ENCODE measurements at regions not wholly inside any gene's neighbourhood (a gene's known extent, or its start where the extent isn't known, plus 50 kb on each side); places are given as distances from the start of the nearest gene placed in this dataset.

DNA sequence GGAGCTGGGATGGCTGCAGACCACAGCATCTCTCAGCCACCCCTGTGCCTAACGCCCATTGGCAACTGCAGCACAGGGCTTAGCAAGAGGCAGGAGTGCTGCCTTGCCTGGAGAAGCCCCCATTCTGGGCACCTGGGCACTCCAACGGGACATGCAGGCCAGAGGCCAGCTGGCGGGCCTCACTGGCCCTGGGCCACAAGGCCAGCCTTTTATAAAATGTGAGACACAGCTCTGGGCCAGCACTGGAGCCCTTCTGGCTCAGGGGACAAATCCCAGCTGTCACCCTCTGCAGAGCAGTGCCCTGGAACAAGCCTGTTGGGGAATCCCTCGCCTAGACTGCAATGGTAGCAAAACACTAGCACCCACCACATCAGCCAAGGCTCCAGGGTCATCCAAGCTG, 171.8 kb downstream of the WSCD1 start:
- no peak for FAIRE-seq
- Histone ChIP-seq H3K79me2 (ENCODE audit: control insufficient read depth, insufficient read depth, low read length) (no peaks in the 10 kb centered on the region), H3K36me3 (ENCODE audit: control insufficient read depth in 2 of 2, insufficient read depth in 2 of 2, low read length in 1 of 2) (no peaks in the 10 kb centered on the region), H3K27me3 (replicated peaks in 1 of 2; ENCODE audit: control insufficient read depth in 2 of 2, insufficient read depth in 2 of 2, low read length in 1 of 2) (no peaks in the 10 kb centered on the region; a peak in 1 of 4 replicates), H3K4me3 (no peak overlapping the region), H3K9me3 (replicated peaks; ENCODE audit: control insufficient read depth, insufficient read depth, low read length) (no peaks in the 10 kb centered on the region), H3K9ac (ENCODE audit: control insufficient read depth, insufficient read depth, low read length) (no peak overlapping the region), H3K27ac (ENCODE audit: control insufficient read depth, insufficient read depth) (no peak overlapping the region), H3K4me2 (ENCODE audit: control insufficient read depth, insufficient read depth) (no peak overlapping the region), H3K4me1 (ENCODE audit: control insufficient read depth, insufficient read depth, low read length) (no peaks in the 10 kb centered on the region), H2AFZ (ENCODE audit: control insufficient read depth, low read depth, low read length) (no peak overlapping the region), H4K20me1 (ENCODE audit: control insufficient read depth, insufficient read depth) (no peaks in the 10 kb centered on the region)
- DNase-seq (ENCODE audit: low read depth, low spot score), result no peak
- in situ Hi-C loops (cut with MboI) (no loop called here), intact Hi-C loops (cut with micrococcal nuclease; ENCODE audit: unreplicated experiment) (no loop called here)
- ChIA-PET POLR2A (no interaction called here), CTCF (no interaction called here), RAD21 (ENCODE audit: unreplicated experiment) (no interaction called here), SMC1A (ENCODE audit: uncharacterized antibody, unreplicated experiment) (no interaction called here)
- no TSS peak for BruUV-seq (replicated peaks)
- WGBS (ENCODE audit: insufficient coverage, insufficient replicate concordance, low lambda C conversion rate, missing lambda C conversion rate), result 0% methylated on average over 4 of the region's 4 CpGs
- TF ChIP-seq ZNF217 (IDR thresholded peaks at IDR 0.05) (no peak), SIN3A (IDR thresholded peaks at IDR 0.05; ENCODE audit: low read depth, low read length) (no peak), ASH2L (IDR thresholded peaks at IDR 0.05; ENCODE audit: borderline replicate concordance, low read depth) (no peak), CHD2 (IDR thresholded peaks at IDR 0.05; ENCODE audit: borderline replicate concordance, low read depth, low read length) (no peak), PAX5 (IDR thresholded peaks at IDR 0.05; ENCODE audit: borderline replicate concordance, low read depth, low read length) (no peak), HDGF (IDR thresholded peaks at IDR 0.05) (no peak), MYB (IDR thresholded peaks at IDR 0.05; ENCODE audit: borderline replicate concordance, low read depth, low read length) (no peak), NRF1 (conservative IDR thresholded peaks at IDR 0.05; ENCODE audit: low read depth, low read length) (no peak), MTA3 (IDR thresholded peaks at IDR 0.05; ENCODE audit: borderline replicate concordance, low read length) (no peak), BMI1 (IDR thresholded peaks at IDR 0.05; ENCODE audit: borderline replicate concordance) (no peak)
- TF ChIP-seq, protein P1, sequence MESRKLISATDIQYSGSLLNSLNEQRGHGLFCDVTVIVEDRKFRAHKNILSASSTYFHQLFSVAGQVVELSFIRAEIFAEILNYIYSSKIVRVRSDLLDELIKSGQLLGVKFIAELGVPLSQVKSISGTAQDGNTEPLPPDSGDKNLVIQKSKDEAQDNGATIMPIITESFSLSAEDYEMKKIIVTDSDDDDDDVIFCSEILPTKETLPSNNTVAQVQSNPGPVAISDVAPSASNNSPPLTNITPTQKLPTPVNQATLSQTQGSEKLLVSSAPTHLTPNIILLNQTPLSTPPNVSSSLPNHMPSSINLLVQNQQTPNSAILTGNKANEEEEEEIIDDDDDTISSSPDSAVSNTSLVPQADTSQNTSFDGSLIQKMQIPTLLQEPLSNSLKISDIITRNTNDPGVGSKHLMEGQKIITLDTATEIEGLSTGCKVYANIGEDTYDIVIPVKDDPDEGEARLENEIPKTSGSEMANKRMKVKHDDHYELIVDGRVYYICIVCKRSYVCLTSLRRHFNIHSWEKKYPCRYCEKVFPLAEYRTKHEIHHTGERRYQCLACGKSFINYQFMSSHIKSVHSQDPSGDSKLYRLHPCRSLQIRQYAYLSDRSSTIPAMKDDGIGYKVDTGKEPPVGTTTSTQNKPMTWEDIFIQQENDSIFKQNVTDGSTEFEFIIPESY (IDR thresholded peaks at IDR 0.05), result no peak
- TF ChIP-seq, protein P2, sequence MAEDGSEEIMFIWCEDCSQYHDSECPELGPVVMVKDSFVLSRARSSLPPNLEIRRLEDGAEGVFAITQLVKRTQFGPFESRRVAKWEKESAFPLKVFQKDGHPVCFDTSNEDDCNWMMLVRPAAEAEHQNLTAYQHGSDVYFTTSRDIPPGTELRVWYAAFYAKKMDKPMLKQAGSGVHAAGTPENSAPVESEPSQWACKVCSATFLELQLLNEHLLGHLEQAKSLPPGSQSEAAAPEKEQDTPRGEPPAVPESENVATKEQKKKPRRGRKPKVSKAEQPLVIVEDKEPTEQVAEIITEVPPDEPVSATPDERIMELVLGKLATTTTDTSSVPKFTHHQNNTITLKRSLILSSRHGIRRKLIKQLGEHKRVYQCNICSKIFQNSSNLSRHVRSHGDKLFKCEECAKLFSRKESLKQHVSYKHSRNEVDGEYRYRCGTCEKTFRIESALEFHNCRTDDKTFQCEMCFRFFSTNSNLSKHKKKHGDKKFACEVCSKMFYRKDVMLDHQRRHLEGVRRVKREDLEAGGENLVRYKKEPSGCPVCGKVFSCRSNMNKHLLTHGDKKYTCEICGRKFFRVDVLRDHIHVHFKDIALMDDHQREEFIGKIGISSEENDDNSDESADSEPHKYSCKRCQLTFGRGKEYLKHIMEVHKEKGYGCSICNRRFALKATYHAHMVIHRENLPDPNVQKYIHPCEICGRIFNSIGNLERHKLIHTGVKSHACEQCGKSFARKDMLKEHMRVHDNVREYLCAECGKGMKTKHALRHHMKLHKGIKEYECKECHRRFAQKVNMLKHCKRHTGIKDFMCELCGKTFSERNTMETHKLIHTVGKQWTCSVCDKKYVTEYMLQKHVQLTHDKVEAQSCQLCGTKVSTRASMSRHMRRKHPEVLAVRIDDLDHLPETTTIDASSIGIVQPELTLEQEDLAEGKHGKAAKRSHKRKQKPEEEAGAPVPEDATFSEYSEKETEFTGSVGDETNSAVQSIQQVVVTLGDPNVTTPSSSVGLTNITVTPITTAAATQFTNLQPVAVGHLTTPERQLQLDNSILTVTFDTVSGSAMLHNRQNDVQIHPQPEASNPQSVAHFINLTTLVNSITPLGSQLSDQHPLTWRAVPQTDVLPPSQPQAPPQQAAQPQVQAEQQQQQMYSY (CRISPR knock-in tag; IDR thresholded peaks at IDR 0.05), result no peak
- ATAC-seq, result no peak
